HG03565 (cell line): ENCODE measurements at regions not wholly inside any gene's neighbourhood (a gene's known extent, or its start where the extent isn't known, plus 50 kb on each side); places are given as distances from the start of the nearest gene placed in this dataset.

Experiments
- ATAC-seq: cut with Tn5 transposase; IDR thresholded peaks from one replicate; pipeline ENCODE4 v1.9.1; 2021; ENCODE audit warnings: mild to moderate bottlenecking, moderate library complexity; ENCODE audit not compliant: unreplicated experiment

- no peak for ATAC-seq
Measured at GRCh38 chr7:31455844-31456243, 58.0 kb upstream of the ITPRID1 start.

GRCh38 chr7:31456646-31457368, 57.1 kb upstream of the ITPRID1 start:
- ATAC-seq: no peak

- ATAC-seq: no peak
Measured at GRCh38 chr7:31457551-31457950, 56.3 kb upstream of the ITPRID1 start.

- ATAC-seq: no peak
Measured at GRCh38 chr7:31458203-31458602, 55.7 kb upstream of the ITPRID1 start.

- ATAC-seq: no peak
Measured at GRCh38 chr7:31462636-31463035, 51.3 kb upstream of the ITPRID1 start.
